ENCODE measurements at regions not wholly inside any gene's neighbourhood (a gene's known extent, or its start where the extent isn't known, plus 50 kb on each side); places are given as distances from the start of the nearest gene placed in this dataset.

GRCh38 chr1:101407505-101408211 lies 170.8 kb downstream of the S1PR1 start:
- TF ChIP-seq CTCF (IDR thresholded peaks at IDR 0.05) (no peak), POLR2A (IDR thresholded peaks at IDR 0.05) (no peak)

All from heart left ventricle (tissue), 13 donors.